Stimulated activated effector memory CD8-positive, alpha-beta T cell treated with anti-CD3 and anti-CD28 coated beads, Interleukin-12 subunit alpha, Interleukin-12 subunit beta, amount 100 ng/mL, for 72 hours (primary cell): ENCODE measurements at regions not wholly inside any gene's neighbourhood (a gene's known extent, or its start where the extent isn't known, plus 50 kb on each side); places are given as distances from the start of the nearest gene placed in this dataset.

ENCODE experiments used
- ATAC-seq: fragments of 150-1000 bp; cut with Tn5 transposase; 2 replicates; pipeline ENCODE4 v1.10.0; 2021
- DNase-seq, 2 donors: peaks; one replicate each; pipeline ENCODE4 v3.0.0; 2021 to 2022; ENCODE audit warnings: low spot score in 2 of 2
- H3K27ac Mint-ChIP-seq: one replicate; pipeline ENCODE4 v1.8.0; 2022; ENCODE audit warnings: mild to moderate bottlenecking, mixed read lengths
- H3K36me3 Mint-ChIP-seq: one replicate; pipeline ENCODE4 v1.8.0; 2022; ENCODE audit warnings: mild to moderate bottlenecking, mixed read lengths
- H3K4me1 Mint-ChIP-seq: one replicate; pipeline ENCODE4 v1.8.0; 2022; ENCODE audit warnings: mixed read lengths
- H3K4me3 Mint-ChIP-seq: one replicate; pipeline ENCODE4 v1.8.0; 2022; ENCODE audit warnings: mild to moderate bottlenecking, mixed read lengths
- H3K9me3 Mint-ChIP-seq: one replicate; pipeline ENCODE4 v1.8.0; 2022; ENCODE audit warnings: mixed read lengths

- Mint-ChIP-seq H3K4me3 (no peak overlapping the region), H3K27ac (no peak overlapping the region), H3K36me3 (no peaks in the 10 kb centered on the region), H3K9me3 (peaks cover 8% of the 10 kb centered on the region), H3K4me1 (no peaks in the 10 kb centered on the region)
- DNase-seq (no peak), ATAC-seq (no peak)
Measured at GRCh38 chr10:130230036-130230435, 93.8 kb downstream of the GLRX3 start.

- no peak for DNase-seq
- H3K36me3 Mint-ChIP-seq, result no peaks in the 10 kb centered on the region
- H3K4me1 Mint-ChIP-seq, result no peaks in the 10 kb centered on the region
- H3K27ac Mint-ChIP-seq, result no peak overlapping the region
- no peak overlapping the region for H3K4me3 Mint-ChIP-seq
- no peak for ATAC-seq
- H3K9me3 Mint-ChIP-seq, result peaks cover 8% of the 10 kb centered on the region
Measured at GRCh38 chr10:130230611-130231010, 94.4 kb downstream of the GLRX3 start.

GRCh38 chr10:130231251-130231741 is 95.1 kb downstream of the GLRX3 start:
- no peak for DNase-seq
- ATAC-seq, result no peak
- Mint-ChIP-seq H3K4me1 (no peaks in the 10 kb centered on the region), H3K4me3 (no peak overlapping the region), H3K9me3 (peaks cover 8% of the 10 kb centered on the region), H3K27ac (no peak overlapping the region), H3K36me3 (no peaks in the 10 kb centered on the region)

- ATAC-seq (no peak), DNase-seq (no peak)
- no peak overlapping the region for H3K27ac Mint-ChIP-seq
- no peaks in the 10 kb centered on the region for H3K4me1 Mint-ChIP-seq
- no peak overlapping the region for H3K4me3 Mint-ChIP-seq
- H3K9me3 Mint-ChIP-seq, result peaks cover 5% of the 10 kb centered on the region
- H3K36me3 Mint-ChIP-seq, result no peaks in the 10 kb centered on the region
Measured at GRCh38 chr10:130232166-130233034, 96.2 kb downstream of the GLRX3 start.

- Mint-ChIP-seq H3K27ac (no peak overlapping the region), H3K4me1 (no peaks in the 10 kb centered on the region)
- ATAC-seq, result no peak
Measured at GRCh38 chr10:130233035-130233360, 96.8 kb downstream of the GLRX3 start.

GRCh38 chr10:130233426-130233825 is 97.2 kb downstream of the GLRX3 start:
- no peak overlapping the region for H3K27ac Mint-ChIP-seq
- no peak for DNase-seq
- no peak for ATAC-seq
- H3K36me3 Mint-ChIP-seq, result no peaks in the 10 kb centered on the region
- H3K4me1 Mint-ChIP-seq, result no peaks in the 10 kb centered on the region
- H3K4me3 Mint-ChIP-seq, result no peak overlapping the region
- peaks cover 1% of the 10 kb centered on the region for H3K9me3 Mint-ChIP-seq

More at GRCh38 chr10:130233035-130233360, 96.8 kb downstream of the GLRX3 start:
- H3K9me3 Mint-ChIP-seq, result peaks cover 4% of the 10 kb centered on the region
- no peaks in the 10 kb centered on the region for H3K36me3 Mint-ChIP-seq
- DNase-seq, result no peak
- no peak overlapping the region for H3K4me3 Mint-ChIP-seq

GRCh38 chr10:130234171-130234965 is 98.2 kb downstream of the GLRX3 start:
- no peak for DNase-seq
- peak; percentile 19 for ATAC-seq
- no peaks in the 10 kb centered on the region for H3K36me3 Mint-ChIP-seq
- no peaks in the 10 kb centered on the region for H3K4me1 Mint-ChIP-seq
- no peak overlapping the region for H3K4me3 Mint-ChIP-seq
- no peak overlapping the region for H3K27ac Mint-ChIP-seq
- no peaks in the 10 kb centered on the region for H3K9me3 Mint-ChIP-seq

- Mint-ChIP-seq H3K9me3 (peaks cover 3% of the 10 kb centered on the region), H3K4me1 (no peaks in the 10 kb centered on the region), H3K36me3 (no peaks in the 10 kb centered on the region), H3K27ac (no peak overlapping the region), H3K4me3 (no peak overlapping the region)
- DNase-seq (no peak), ATAC-seq (no peak)
Measured at GRCh38 chr10:130236711-130237110, 100.5 kb downstream of the GLRX3 start.

- no peak overlapping the region for H3K4me3 Mint-ChIP-seq
- DNase-seq (no peak), ATAC-seq (no peak)
- H3K36me3 Mint-ChIP-seq, result no peaks in the 10 kb centered on the region
- H3K4me1 Mint-ChIP-seq, result peaks cover 22% of the 10 kb centered on the region
- H3K9me3 Mint-ChIP-seq, result peaks cover 3% of the 10 kb centered on the region
- H3K27ac Mint-ChIP-seq, result no peak overlapping the region
Measured at GRCh38 chr10:130240409-130240808, 104.2 kb downstream of the GLRX3 start.

GRCh38 chr10:130242513-130242912 is 106.3 kb downstream of the GLRX3 start:
- no peaks in the 10 kb centered on the region for H3K36me3 Mint-ChIP-seq
- H3K9me3 Mint-ChIP-seq, result peaks cover 3% of the 10 kb centered on the region
- H3K4me3 Mint-ChIP-seq, result no peak overlapping the region
- H3K27ac Mint-ChIP-seq, result no peak overlapping the region
- H3K4me1 Mint-ChIP-seq, result peaks cover 22% of the 10 kb centered on the region
- DNase-seq (no peak), ATAC-seq (no peak)

- H3K27ac Mint-ChIP-seq, result no peak overlapping the region
Measured at GRCh38 chr10:130243015-130243414, 106.8 kb downstream of the GLRX3 start.

GRCh38 chr10:130244031-130244927 is 108.1 kb downstream of the GLRX3 start:
- no peak for DNase-seq
- peaks cover 22% of the 10 kb centered on the region for H3K4me1 Mint-ChIP-seq
- ATAC-seq, result no peak
- no peaks in the 10 kb centered on the region for H3K36me3 Mint-ChIP-seq
- H3K27ac Mint-ChIP-seq, result no peak overlapping the region
- peaks cover 3% of the 10 kb centered on the region for H3K9me3 Mint-ChIP-seq
- H3K4me3 Mint-ChIP-seq, result no peak overlapping the region

More at GRCh38 chr10:130243015-130243414, 106.8 kb downstream of the GLRX3 start:
- Mint-ChIP-seq H3K36me3 (no peaks in the 10 kb centered on the region), H3K4me3 (no peak overlapping the region), H3K4me1 (peaks cover 22% of the 10 kb centered on the region), H3K9me3 (peaks cover 3% of the 10 kb centered on the region)
- DNase-seq, result no peak
- no peak for ATAC-seq

- H3K4me3 Mint-ChIP-seq, result no peak overlapping the region
- ATAC-seq (no peak), DNase-seq (no peak)
- H3K27ac Mint-ChIP-seq, result no peak overlapping the region
- H3K4me1 Mint-ChIP-seq, result peaks cover 22% of the 10 kb centered on the region
- H3K36me3 Mint-ChIP-seq, result no peaks in the 10 kb centered on the region
- H3K9me3 Mint-ChIP-seq, result peaks cover 3% of the 10 kb centered on the region
Measured at GRCh38 chr10:130244928-130245495, 108.8 kb downstream of the GLRX3 start.

- Mint-ChIP-seq H3K27ac (no peak overlapping the region), H3K9me3 (peaks cover under 1% of the 10 kb centered on the region), H3K4me1 (peaks cover 22% of the 10 kb centered on the region), H3K4me3 (no peak overlapping the region), H3K36me3 (no peaks in the 10 kb centered on the region)
- ATAC-seq (no peak), DNase-seq (no peak)
Measured at GRCh38 chr10:130246113-130246512, 109.9 kb downstream of the GLRX3 start.

GRCh38 chr10:130250127-130250526 is 113.9 kb downstream of the GLRX3 start:
- Mint-ChIP-seq H3K36me3 (no peaks in the 10 kb centered on the region), H3K9me3 (no peaks in the 10 kb centered on the region), H3K4me1 (no peaks in the 10 kb centered on the region), H3K4me3 (no peak overlapping the region), H3K27ac (no peak overlapping the region)
- ATAC-seq (no peak), DNase-seq (no peak)
